SJCRH30 (cell line): ENCODE measurements at regions not wholly inside any gene's neighbourhood (a gene's known extent, or its start where the extent isn't known, plus 50 kb on each side); places are given as distances from the start of the nearest gene placed in this dataset.
"Not testable (repeated sequence)": the region's sequence is repeated elsewhere in the genome, so short reads cannot be mapped to it uniquely, and the experiment has no call there.

Experiments
- DNase-seq, 2 experiments: peaks; one replicate each; pipeline ENCODE4 v3.0.0-alpha.2; 2015 to 2020
- H3K27ac ChIP-seq: fragments of 250-450 bp; sonication (Bioruptor Pico); 2 replicates; pipeline ENCODE4 v1.5.1; 2020; ENCODE audit warnings: mild to moderate bottlenecking, moderate library complexity
- H3K27me3 ChIP-seq: fragments of 250-450 bp; sonication (Bioruptor Pico); 2 replicates; pipeline ENCODE4 v1.5.1; 2020; ENCODE audit warnings: mild to moderate bottlenecking, moderate library complexity
- H3K36me3 ChIP-seq: fragments of 250-450 bp; sonication (Bioruptor Pico); 2 replicates; pipeline ENCODE4 v1.5.1; 2020; ENCODE audit warnings: mild to moderate bottlenecking, moderate library complexity
- H3K4me1 ChIP-seq: fragments of 250-450 bp; sonication (Bioruptor Pico); 2 replicates; pipeline ENCODE4 v1.5.1; 2020; ENCODE audit warnings: mild to moderate bottlenecking, moderate library complexity
- H3K4me3 ChIP-seq: fragments of 250-450 bp; sonication (Bioruptor Pico); 2 replicates; pipeline ENCODE4 v1.5.1; 2020; ENCODE audit warnings: mild to moderate bottlenecking, moderate library complexity
- H3K9me3 ChIP-seq: fragments of 250-450 bp; sonication (Bioruptor Pico); replicated peaks from 2 replicates; pipeline ENCODE4 v1.5.1; 2020; ENCODE audit warnings: mild to moderate bottlenecking, moderate library complexity

DNA sequence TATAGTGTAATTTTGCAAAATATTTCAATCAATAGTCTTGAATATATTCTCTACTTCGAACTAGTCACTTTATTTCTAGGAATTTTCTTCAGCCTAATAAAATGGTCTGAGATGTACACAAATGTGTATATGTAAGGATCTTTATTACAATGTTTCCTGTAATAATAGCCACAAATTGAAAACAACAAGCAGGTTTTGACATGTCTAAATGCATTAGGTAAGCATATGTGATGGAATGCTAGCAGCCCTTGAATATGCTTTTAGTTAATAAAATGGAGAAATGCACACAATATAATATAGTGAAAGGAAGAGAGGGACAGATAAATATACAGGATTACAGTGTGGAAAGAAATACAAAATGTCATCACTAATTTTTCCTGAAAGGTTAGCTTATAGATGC, 196.5 kb upstream of the IRX5 start:
- H3K4me1 ChIP-seq, result no peaks in the 10 kb centered on the region
- no peak overlapping the region for H3K4me3 ChIP-seq
- no peaks in the 10 kb centered on the region for H3K27me3 ChIP-seq
- no peaks in the 10 kb centered on the region for H3K36me3 ChIP-seq
- no peak overlapping the region for H3K27ac ChIP-seq
- H3K9me3 ChIP-seq, result no peaks in the 10 kb centered on the region
- no peak for DNase-seq

DNA sequence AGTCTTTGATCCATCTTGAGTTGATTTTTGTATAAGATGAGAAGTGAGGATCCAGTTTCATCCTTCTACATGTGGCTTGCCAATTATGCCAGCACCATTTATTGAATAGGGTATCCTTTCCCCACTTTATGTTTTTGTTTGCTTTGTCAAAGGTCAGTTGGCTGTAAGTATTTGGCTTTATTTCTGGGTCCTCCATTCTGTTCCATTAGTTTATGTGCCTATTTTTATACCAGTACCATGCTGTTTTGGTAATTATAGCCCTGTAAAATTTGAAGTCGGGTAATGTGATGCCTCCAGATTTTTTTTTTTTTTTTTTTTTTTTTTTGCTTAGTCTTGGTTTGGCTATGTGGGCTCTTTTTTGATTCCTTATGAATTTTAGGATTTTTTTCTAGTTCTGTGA, 203.0 kb upstream of the IRX5 start:
- H3K27ac ChIP-seq, H3K27me3 ChIP-seq, H3K4me3 ChIP-seq, H3K4me1 ChIP-seq, H3K36me3 ChIP-seq, DNase-seq, H3K9me3 ChIP-seq: not testable (repeated sequence)

GRCh38 chr16:54724346-54724925, 206.2 kb upstream of the IRX5 start:
- Histone ChIP-seq H3K36me3 (no peaks in the 10 kb centered on the region), H3K9me3 (no peaks in the 10 kb centered on the region), H3K4me3 (no peak overlapping the region), H3K27ac (no peak overlapping the region), H3K4me1 (no peaks in the 10 kb centered on the region), H3K27me3 (no peaks in the 10 kb centered on the region)
- DNase-seq, result no peak

DNA sequence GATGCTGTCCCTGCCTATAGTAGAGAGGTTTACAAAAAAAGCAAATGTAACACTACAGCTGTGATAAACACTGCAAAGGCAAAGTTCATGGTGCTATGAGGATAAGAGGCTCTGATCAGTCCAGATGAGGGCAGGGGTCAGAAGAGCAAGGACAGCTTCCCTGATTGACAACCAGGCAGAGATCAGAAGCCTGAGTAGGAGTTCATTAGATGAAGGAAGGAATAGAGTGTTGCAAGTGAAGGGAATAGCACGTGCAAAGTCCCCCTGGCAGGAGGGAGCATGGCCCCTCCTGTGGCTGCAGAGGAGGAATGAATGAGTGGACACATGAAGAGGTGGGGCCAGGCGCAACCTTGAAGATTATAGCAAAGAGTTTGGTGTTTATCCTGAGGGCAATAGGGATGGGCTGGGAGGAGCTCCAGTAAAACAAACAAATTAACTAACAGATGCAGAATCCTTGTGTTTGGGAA, 208.4 kb upstream of the IRX5 start:
- no peak overlapping the region for H3K4me3 ChIP-seq
- no peak overlapping the region for H3K27ac ChIP-seq
- H3K36me3 ChIP-seq, result no peaks in the 10 kb centered on the region
- DNase-seq, result no peak
- no peaks in the 10 kb centered on the region for H3K4me1 ChIP-seq
- no peaks in the 10 kb centered on the region for H3K27me3 ChIP-seq
- H3K9me3 ChIP-seq, result no peaks in the 10 kb centered on the region

- Histone ChIP-seq H3K9me3 (no peaks in the 10 kb centered on the region), H3K36me3 (no peaks in the 10 kb centered on the region), H3K4me3 (no peak overlapping the region), H3K27me3 (no peaks in the 10 kb centered on the region), H3K27ac (no peak overlapping the region), H3K4me1 (no peaks in the 10 kb centered on the region)
- DNase-seq, result no peak
These were observed 210.4 kb upstream of the IRX5 start for GRCh38 chr16:54720259-54720658.

- Histone ChIP-seq H3K27ac (no peak overlapping the region), H3K9me3 (no peaks in the 10 kb centered on the region), H3K4me3 (no peak overlapping the region), H3K4me1 (no peaks in the 10 kb centered on the region), H3K27me3 (no peaks in the 10 kb centered on the region), H3K36me3 (no peaks in the 10 kb centered on the region)
- DNase-seq, result no peak
These were observed 211.0 kb upstream of the IRX5 start for GRCh38 chr16:54719624-54720023.

DNA sequence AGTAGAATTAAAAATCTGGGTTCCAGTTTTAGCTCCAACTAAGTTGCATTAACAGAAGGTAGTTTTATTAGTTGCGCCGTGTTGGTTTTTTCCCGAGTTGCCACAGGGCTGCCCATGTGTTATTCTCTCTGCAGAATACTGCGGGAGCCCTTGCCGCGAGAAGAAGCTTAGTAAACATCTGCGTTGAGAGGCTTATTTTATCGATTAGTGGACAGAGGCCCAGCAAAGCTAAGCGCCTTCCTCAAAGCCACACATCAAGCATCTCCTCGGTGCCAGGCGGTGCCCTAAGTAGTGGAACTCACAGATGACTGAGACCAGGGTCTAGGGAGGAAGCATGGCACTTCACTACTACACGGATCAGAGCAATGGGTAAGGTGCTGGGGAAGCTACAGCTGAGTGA, 212.3 kb upstream of the IRX5 start:
- H3K4me3 ChIP-seq, result no peak overlapping the region
- no peak overlapping the region for H3K27ac ChIP-seq
- H3K4me1 ChIP-seq, result no peaks in the 10 kb centered on the region
- no peaks in the 10 kb centered on the region for H3K27me3 ChIP-seq
- no peak for DNase-seq
- H3K36me3 ChIP-seq, result no peaks in the 10 kb centered on the region
- no peaks in the 10 kb centered on the region for H3K9me3 ChIP-seq

- no peak for DNase-seq
These were observed 215.7 kb upstream of the IRX5 start for GRCh38 chr16:54715011-54715410.

GRCh38 chr16:54712866-54713265, 217.8 kb upstream of the IRX5 start:
- Histone ChIP-seq H3K9me3 (no peaks in the 10 kb centered on the region), H3K27ac (no peak overlapping the region), H3K27me3 (no peaks in the 10 kb centered on the region), H3K4me1 (no peaks in the 10 kb centered on the region), H3K4me3 (no peak overlapping the region), H3K36me3 (no peaks in the 10 kb centered on the region)
- DNase-seq, result peak in 1 of 2 experiments; percentile 9

More at GRCh38 chr16:54715011-54715410, 215.7 kb upstream of the IRX5 start:
- no peaks in the 10 kb centered on the region for H3K4me1 ChIP-seq
- no peaks in the 10 kb centered on the region for H3K9me3 ChIP-seq
- H3K27me3 ChIP-seq, result no peaks in the 10 kb centered on the region
- H3K36me3 ChIP-seq, result no peaks in the 10 kb centered on the region
- no peak overlapping the region for H3K27ac ChIP-seq
- no peak overlapping the region for H3K4me3 ChIP-seq

DNA sequence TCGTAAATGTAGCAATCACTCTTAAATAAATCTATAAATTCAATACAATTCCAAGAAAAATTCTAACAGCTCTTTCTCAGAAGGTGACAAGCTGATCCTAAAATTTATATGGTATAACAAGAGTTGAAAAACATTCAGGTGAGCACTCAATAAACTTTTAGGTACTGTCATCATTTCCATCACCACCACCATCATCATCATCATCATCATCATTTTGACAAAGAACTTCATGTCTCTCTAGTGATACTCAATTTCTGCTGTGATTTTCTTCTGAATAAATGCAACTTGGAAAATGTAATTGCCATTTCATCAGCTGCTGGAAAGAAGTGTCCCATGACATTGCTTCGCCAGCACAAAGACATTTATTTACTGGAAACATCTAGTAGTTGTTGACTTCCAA, 222.9 kb upstream of the IRX5 start:
- H3K27ac ChIP-seq, result no peak overlapping the region
- H3K4me1 ChIP-seq, result no peaks in the 10 kb centered on the region
- no peak overlapping the region for H3K4me3 ChIP-seq
- no peaks in the 10 kb centered on the region for H3K27me3 ChIP-seq
- H3K9me3 ChIP-seq, result no peaks in the 10 kb centered on the region
- H3K36me3 ChIP-seq, result no peaks in the 10 kb centered on the region
- DNase-seq, result no peak

DNA sequence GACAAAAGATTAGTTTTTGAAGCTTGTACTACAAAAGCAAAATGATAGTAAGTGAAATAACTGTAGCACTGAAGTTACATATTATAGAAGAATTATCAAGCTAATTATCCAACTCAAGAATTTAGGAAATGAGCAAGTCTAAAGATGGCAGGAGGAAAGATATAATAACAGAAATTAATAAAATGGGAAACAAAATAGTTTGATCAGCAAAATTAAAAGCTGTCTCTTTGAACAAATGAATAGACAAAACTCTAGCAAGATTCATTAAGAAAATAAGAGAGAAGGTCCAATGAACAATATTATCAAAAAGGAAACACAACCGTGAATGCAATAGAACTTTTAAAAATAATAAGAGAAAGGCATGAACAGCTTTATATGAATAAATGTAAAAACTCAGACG, 224.3 kb upstream of the IRX5 start:
- Histone ChIP-seq H3K9me3 (no peaks in the 10 kb centered on the region), H3K27me3 (no peaks in the 10 kb centered on the region), H3K4me1 (no peaks in the 10 kb centered on the region), H3K27ac (no peak overlapping the region), H3K36me3 (no peaks in the 10 kb centered on the region), H3K4me3 (no peak overlapping the region)
- DNase-seq, result no peak

DNA sequence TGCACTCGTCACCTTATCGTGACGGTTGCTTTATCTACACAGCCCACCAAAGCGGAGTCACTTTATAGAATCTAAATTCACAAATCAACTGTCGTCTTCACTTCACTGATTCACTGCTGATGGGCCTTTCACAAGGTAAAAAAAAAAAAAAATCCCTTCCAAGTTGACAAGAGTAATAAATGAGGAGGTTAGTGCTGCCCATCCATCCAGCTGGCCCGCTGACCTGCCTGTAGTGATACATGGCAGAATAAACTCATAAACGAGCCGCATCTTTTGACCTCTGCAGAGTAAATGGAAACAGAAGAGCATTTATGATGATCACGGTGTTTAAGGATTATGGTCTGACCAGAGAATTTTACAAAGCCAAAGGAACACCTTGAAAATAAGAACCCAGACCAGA, 227.3 kb upstream of the IRX5 start:
- Histone ChIP-seq H3K4me3 (no peak overlapping the region), H3K27me3 (no peaks in the 10 kb centered on the region), H3K9me3 (no peaks in the 10 kb centered on the region), H3K27ac (no peak overlapping the region), H3K36me3 (no peaks in the 10 kb centered on the region), H3K4me1 (no peaks in the 10 kb centered on the region)
- no peak for DNase-seq

- DNase-seq, result no peak
- H3K4me1 ChIP-seq, result no peaks in the 10 kb centered on the region
- H3K27ac ChIP-seq, result no peak overlapping the region
- no peaks in the 10 kb centered on the region for H3K27me3 ChIP-seq
- H3K4me3 ChIP-seq, result no peak overlapping the region
- H3K9me3 ChIP-seq, result no peaks in the 10 kb centered on the region
- H3K36me3 ChIP-seq, result no peaks in the 10 kb centered on the region
These were observed 231.0 kb upstream of the IRX5 start for GRCh38 chr16:54699656-54700055.

GRCh38 chr16:54697677-54698076, 233.0 kb upstream of the IRX5 start:
- Histone ChIP-seq H3K4me3 (no peak overlapping the region), H3K27me3 (no peaks in the 10 kb centered on the region)

GRCh38 chr16:54696970-54697369, 233.7 kb upstream of the IRX5 start:
- DNase-seq, result no peak
- H3K9me3 ChIP-seq, result no peaks in the 10 kb centered on the region
- no peak overlapping the region for H3K4me3 ChIP-seq
- no peaks in the 10 kb centered on the region for H3K36me3 ChIP-seq
- H3K4me1 ChIP-seq, result no peaks in the 10 kb centered on the region
- no peak overlapping the region for H3K27ac ChIP-seq
- no peaks in the 10 kb centered on the region for H3K27me3 ChIP-seq

More at GRCh38 chr16:54697677-54698076, 233.0 kb upstream of the IRX5 start:
- Histone ChIP-seq H3K4me1 (no peaks in the 10 kb centered on the region), H3K27ac (no peak overlapping the region), H3K36me3 (no peaks in the 10 kb centered on the region), H3K9me3 (no peaks in the 10 kb centered on the region)
- no peak for DNase-seq

DNA sequence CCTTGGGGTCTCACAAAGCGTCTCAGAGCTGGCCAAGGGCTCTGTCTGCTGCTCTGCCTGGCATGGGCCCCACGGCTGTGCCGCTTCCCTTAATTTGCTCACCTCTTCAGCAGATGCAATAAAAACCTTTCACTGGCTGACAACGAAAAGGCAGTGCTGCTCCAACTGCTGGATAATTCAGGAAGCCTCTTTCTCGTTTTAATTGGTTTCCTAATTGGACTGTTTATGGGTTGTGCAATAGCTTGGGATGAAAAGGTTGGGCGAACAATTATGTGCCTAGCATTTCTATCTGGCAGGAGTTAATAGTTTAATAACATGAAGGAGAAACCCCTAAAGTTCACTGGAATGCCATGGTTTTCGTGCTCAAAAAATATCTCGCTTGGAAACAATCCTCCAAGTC, 234.1 kb upstream of the IRX5 start:
- DNase-seq, result no peak
- H3K9me3 ChIP-seq, result no peaks in the 10 kb centered on the region
- no peaks in the 10 kb centered on the region for H3K36me3 ChIP-seq
- H3K4me3 ChIP-seq, result no peak overlapping the region
- H3K27me3 ChIP-seq, result no peaks in the 10 kb centered on the region
- H3K4me1 ChIP-seq, result no peaks in the 10 kb centered on the region
- no peak overlapping the region for H3K27ac ChIP-seq
